ENCODE measurements at regions not wholly inside any gene's neighbourhood (a gene's known extent, or its start where the extent isn't known, plus 50 kb on each side); places are given as distances from the start of the nearest gene placed in this dataset.

DNA sequence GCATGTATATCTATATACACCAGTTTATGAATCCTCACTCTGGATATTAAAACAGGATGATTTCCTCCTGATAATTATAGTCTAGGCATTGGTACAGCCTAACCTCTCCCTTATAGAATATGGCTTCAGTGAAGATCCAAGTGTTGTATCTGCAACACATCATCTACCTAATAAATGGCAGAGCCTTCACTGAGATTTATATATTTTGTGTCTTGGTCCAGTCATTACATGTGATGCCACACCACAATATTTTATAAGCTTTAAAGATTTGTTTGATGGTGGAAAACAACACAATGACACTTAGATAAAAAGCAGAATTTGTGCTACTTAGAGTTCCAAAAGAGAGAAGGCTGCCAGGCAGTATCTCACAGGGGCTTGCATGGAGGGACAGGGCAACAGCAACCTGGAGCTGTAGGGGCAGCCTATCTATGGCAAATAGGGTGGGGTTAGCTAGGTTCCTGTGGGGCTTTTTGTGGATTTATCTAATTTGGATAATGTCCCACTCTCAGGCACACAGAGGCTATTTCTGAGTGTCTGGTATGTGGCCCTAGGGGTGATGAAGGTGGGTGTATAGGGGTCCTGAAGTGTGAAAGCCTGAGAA, 1736.7 kb upstream of the PRR20A start:
- Mint-ChIP-seq H3K27ac (no peak overlapping the region), H3K9me3 (peaks cover 10% of the 10 kb centered on the region), H3K27me3 (no peaks in the 10 kb centered on the region), H3K36me3 (ENCODE audit: low read depth) (no peaks in the 10 kb centered on the region), H3K4me3 (no peak overlapping the region), H3K4me1 (ENCODE audit: low read depth) (no peaks in the 10 kb centered on the region)
- intact Hi-C loops (cut with micrococcal nuclease) = no loop called here
- TF ChIP-seq, protein P1, sequence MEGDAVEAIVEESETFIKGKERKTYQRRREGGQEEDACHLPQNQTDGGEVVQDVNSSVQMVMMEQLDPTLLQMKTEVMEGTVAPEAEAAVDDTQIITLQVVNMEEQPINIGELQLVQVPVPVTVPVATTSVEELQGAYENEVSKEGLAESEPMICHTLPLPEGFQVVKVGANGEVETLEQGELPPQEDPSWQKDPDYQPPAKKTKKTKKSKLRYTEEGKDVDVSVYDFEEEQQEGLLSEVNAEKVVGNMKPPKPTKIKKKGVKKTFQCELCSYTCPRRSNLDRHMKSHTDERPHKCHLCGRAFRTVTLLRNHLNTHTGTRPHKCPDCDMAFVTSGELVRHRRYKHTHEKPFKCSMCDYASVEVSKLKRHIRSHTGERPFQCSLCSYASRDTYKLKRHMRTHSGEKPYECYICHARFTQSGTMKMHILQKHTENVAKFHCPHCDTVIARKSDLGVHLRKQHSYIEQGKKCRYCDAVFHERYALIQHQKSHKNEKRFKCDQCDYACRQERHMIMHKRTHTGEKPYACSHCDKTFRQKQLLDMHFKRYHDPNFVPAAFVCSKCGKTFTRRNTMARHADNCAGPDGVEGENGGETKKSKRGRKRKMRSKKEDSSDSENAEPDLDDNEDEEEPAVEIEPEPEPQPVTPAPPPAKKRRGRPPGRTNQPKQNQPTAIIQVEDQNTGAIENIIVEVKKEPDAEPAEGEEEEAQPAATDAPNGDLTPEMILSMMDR (IDR thresholded peaks at IDR 0.05) = no peak
- POLR2A ChIA-PET = no interaction called here
- CTCF ChIA-PET = no interaction called here
- no peak for DNase-seq
- ATAC-seq = no peak

DNA sequence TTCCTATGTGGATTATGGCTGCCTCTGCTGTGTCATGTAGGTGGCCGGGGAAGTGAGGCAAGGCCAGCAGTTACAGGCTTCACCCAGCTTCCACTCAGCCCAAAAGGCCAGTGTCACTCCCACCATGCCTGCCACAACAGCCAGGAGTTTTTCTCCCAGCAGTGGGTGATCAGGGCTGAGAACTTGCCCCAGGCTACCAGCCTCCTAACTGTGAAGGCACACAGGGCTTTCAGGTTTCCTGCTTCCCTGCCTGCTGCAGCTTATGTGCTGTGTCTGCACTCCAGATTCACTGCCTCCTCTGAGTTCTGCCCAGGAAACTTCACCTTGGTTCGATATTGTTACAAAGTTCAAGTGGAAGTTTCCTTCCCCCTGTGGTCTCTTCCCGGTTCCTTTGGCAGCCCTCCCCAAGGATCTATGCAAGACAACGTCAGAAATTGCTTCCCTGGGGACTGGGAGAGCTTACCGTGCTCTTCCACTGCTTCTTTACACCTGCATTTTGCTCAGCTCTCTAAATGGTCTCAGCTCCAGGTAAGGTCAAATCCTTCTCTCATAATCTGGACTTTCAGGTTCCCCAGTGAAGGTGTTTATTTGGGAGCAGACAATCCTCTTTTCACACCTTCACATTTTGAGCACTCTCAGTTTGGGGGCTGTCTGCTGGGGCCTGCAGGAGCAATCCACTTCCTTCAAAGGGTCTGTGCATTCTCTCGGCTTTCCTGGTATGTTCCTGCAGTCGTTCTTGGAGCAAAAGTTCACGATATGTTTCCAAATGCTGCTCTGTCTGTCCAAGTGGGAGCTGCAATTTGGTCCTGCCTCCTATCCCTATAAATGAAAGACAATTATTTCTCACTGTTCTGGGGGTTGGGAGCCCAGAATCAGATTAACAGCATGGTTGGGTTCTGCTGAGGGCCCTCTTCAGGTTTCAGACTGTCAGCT, 1730.1 kb upstream of the PRR20A start:
- CTCF ChIA-PET = no interaction called here
- no peak for DNase-seq

DNA sequence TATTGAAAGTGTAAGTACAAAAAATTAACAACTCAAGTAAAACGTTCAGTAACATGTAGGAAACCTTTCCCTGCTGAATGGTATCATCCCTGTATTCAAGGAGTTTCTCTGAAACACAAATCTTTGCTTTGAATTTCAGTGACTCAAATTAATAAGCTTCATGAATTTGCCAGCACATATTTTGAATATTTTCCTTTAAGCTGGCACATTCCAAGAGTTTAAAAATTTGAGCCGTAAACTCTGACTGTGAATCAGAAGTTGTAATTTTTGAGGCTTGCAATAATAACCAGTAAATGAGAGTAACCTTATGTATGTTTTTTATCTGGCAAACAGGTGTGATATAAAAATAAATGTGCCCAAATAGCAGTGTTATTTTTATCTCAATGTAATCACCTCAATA, 1722.6 kb upstream of the PRR20A start:
- ChIA-PET POLR2A (no interaction called here), CTCF (no interaction called here)
- intact Hi-C loops (cut with micrococcal nuclease) = no loop called here
- H3K36me3 Mint-ChIP-seq (ENCODE audit: low read depth) = no peaks in the 10 kb centered on the region
- no peak overlapping the region for H3K4me3 Mint-ChIP-seq
- H3K9me3 Mint-ChIP-seq = no peaks in the 10 kb centered on the region
- no peaks in the 10 kb centered on the region for H3K4me1 Mint-ChIP-seq (ENCODE audit: low read depth)
- DNase-seq (no peak), ATAC-seq (no peak)
- no peak overlapping the region for H3K27ac Mint-ChIP-seq
- TF ChIP-seq, protein P1 (IDR thresholded peaks at IDR 0.05) = no peak
- no peaks in the 10 kb centered on the region for H3K27me3 Mint-ChIP-seq

More for the DNA sequence above, 1730.1 kb upstream of the PRR20A start:
- Mint-ChIP-seq H3K27ac (no peak overlapping the region), H3K27me3 (no peaks in the 10 kb centered on the region), H3K4me3 (no peak overlapping the region), H3K9me3 (peaks cover 7% of the 10 kb centered on the region), H3K4me1 (ENCODE audit: low read depth) (no peaks in the 10 kb centered on the region), H3K36me3 (ENCODE audit: low read depth) (no peaks in the 10 kb centered on the region)
- TF ChIP-seq, protein P1 (IDR thresholded peaks at IDR 0.05) = no peak
- ATAC-seq = no peak
- intact Hi-C loops (cut with micrococcal nuclease) = no loop called here
- POLR2A ChIA-PET = no interaction called here

DNA sequence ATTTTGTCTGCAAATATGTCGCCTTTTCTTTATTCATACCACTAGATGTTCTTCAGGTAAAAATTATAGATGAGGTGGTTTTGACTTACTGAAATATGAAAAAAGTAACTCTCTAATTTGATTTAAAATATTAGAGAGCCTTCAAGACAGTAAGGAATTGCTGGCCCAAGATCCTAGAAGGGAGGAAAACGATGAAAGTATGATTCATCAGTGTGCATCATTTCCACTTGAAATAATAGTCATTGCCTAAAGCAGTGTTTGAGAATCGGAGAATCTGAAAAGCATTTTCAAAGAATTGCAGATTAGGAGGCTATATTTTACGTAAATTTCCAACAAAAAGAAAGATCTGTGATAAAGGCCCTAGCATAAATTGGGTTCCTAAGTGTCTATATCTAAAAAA, 1707.9 kb upstream of the PRR20A start:
- Mint-ChIP-seq H3K36me3 (ENCODE audit: low read depth) (no peaks in the 10 kb centered on the region), H3K4me3 (no peak overlapping the region), H3K27ac (no peak overlapping the region), H3K4me1 (ENCODE audit: low read depth) (no peaks in the 10 kb centered on the region), H3K9me3 (peaks cover 19% of the 10 kb centered on the region), H3K27me3 (no peaks in the 10 kb centered on the region)
- CTCF ChIA-PET = no interaction called here
- ATAC-seq (no peak), DNase-seq (no peak)
- TF ChIP-seq, protein P1 (IDR thresholded peaks at IDR 0.05) = no peak
- intact Hi-C loops (cut with micrococcal nuclease) = no loop called here
- POLR2A ChIA-PET = no interaction called here

DNA sequence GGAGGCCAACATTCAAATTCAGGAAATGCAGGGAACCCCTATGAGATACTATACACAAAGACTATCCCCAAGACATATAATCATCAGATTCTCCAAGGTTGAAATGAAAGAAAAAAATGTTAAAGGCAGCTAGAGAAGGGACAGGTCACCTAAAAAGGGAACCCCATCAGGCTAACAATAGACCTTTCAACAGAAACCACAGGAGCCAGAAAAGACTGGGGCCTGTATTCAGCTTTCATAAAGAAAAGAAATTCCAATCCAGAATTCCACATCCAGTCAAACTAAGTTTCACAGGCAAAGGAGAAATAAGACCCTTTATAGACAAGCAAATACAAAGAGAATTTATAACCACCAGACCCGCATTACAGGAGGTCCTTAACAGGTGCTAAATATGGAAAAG, 1703.6 kb upstream of the PRR20A start:
- no peaks in the 10 kb centered on the region for H3K36me3 Mint-ChIP-seq (ENCODE audit: low read depth)
- ATAC-seq (no peak), DNase-seq (no peak)
- intact Hi-C loops (cut with micrococcal nuclease) = no loop called here
- no peaks in the 10 kb centered on the region for H3K4me1 Mint-ChIP-seq (ENCODE audit: low read depth)
- ChIA-PET CTCF (no interaction called here), POLR2A (no interaction called here)
- TF ChIP-seq, protein P1 (IDR thresholded peaks at IDR 0.05) = no peak
- H3K9me3 Mint-ChIP-seq = peaks cover 20% of the 10 kb centered on the region
- H3K4me3 Mint-ChIP-seq = no peak overlapping the region
- H3K27me3 Mint-ChIP-seq = no peaks in the 10 kb centered on the region
- no peak overlapping the region for H3K27ac Mint-ChIP-seq
